Endodermal cell (in vitro differentiated cells): ENCODE measurements at regions not wholly inside any gene's neighbourhood (a gene's known extent, or its start where the extent isn't known, plus 50 kb on each side); places are given as distances from the start of the nearest gene placed in this dataset.

ENCODE experiments used
- DNase-seq: peaks from one replicate; pipeline ENCODE4 v3.0.0-alpha.2; 2017
- H3K27ac ChIP-seq: 2 replicates; pipeline ENCODE4 v1.5.1; 2013; ENCODE audit warnings: mild to moderate bottlenecking, low read depth, low read length, moderate library complexity
- H3K27me3 ChIP-seq: 2 replicates; pipeline ENCODE4 v1.6.1; 2013; ENCODE audit warnings: mild to moderate bottlenecking, low read length, moderate library complexity; ENCODE audit not compliant: insufficient read depth, control insufficient read depth, poor library complexity, severe bottlenecking
- H3K36me3 ChIP-seq: 2 replicates; pipeline ENCODE4 v1.7.0; 2013; ENCODE audit warnings: mild to moderate bottlenecking, low read length, moderate library complexity; ENCODE audit not compliant: control insufficient read depth, insufficient read depth
- H3K4me1 ChIP-seq: one replicate; pipeline ENCODE4 v1.7.0; 2013; ENCODE audit warnings: low read length; ENCODE audit not compliant: control insufficient read depth, insufficient read depth
- H3K4me3 ChIP-seq: 2 replicates; pipeline ENCODE4 v1.5.1; 2013; ENCODE audit warnings: mild to moderate bottlenecking, low read length, moderate library complexity
- H3K9ac ChIP-seq: 2 replicates; pipeline ENCODE4 v1.6.1; 2013; ENCODE audit warnings: mild to moderate bottlenecking, low read length, moderate library complexity; ENCODE audit not compliant: poor library complexity, severe bottlenecking; ENCODE audit errors: extremely low read depth
- H3K9me3 ChIP-seq: 2 replicates; pipeline ENCODE4 v1.6.1; 2013; ENCODE audit warnings: mild to moderate bottlenecking, low read length, moderate library complexity; ENCODE audit not compliant: control insufficient read depth
- H3K27ac Mint-ChIP-seq: 2 replicates; pipeline ENCODE4 v1.8.0; 2020; ENCODE audit warnings: mixed read lengths
- H3K27me3 Mint-ChIP-seq: 2 replicates; pipeline ENCODE4 v1.8.0; 2021; ENCODE audit warnings: mild to moderate bottlenecking, mixed read lengths; ENCODE audit not compliant: insufficient read depth
- H3K36me3 Mint-ChIP-seq: 2 replicates; pipeline ENCODE4 v1.8.0; 2020; ENCODE audit warnings: low read depth, mixed read lengths
- H3K4me1 Mint-ChIP-seq: 2 replicates; pipeline ENCODE4 v1.8.0; 2020; ENCODE audit warnings: mixed read lengths
- H3K4me3 Mint-ChIP-seq: 2 replicates; pipeline ENCODE4 v1.8.0; 2020; ENCODE audit warnings: mild to moderate bottlenecking, moderate library complexity, mixed read lengths
- H3K9me3 Mint-ChIP-seq: 2 replicates; pipeline ENCODE4 v1.8.0; 2020; ENCODE audit warnings: mild to moderate bottlenecking, mixed read lengths
- WGBS, 2 experiments: methylation state at CpG; one replicate each; pipeline versions ENCODE4 v1.1.5 to v1.1.7; 2013; ENCODE audit warnings: missing lambda C conversion rate in 2 of 2, mixed read lengths in 1 of 2; ENCODE audit not compliant: insufficient coverage in 1 of 2, insufficient read length in 1 of 2; 5-methylcytosine and 5-hydroxymethylcytosine counted together
- TF ChIP-seq, protein P1 (sequence below): fragments of 200-600 bp; sonication (generic); conservative IDR thresholded peaks from 2 replicates; pipeline ENCODE4 v1.5.0; 2021; ENCODE audit warnings: antibody characterized with exemption, mild to moderate bottlenecking

DNA sequence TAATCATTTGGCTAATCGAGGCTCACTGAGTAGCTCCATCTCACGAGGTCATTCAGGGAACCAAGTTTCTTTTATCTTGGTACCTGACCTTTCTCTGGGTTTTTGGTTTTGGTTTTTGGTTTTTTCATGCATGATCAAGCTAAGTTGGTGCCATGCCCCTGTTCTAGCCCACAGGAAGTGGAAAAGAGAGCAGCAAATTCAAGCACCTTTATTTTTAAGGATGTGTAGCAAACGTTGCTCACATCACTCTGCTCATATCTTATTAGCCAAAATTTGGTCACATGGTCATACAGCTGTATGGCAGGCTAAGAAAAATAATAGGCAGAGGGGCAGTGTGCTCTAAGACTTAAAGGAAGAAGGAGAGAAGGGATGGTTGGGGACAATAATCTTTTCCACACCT lies 593.5 kb downstream of the DIAPH3 start:
- Mint-ChIP-seq H3K4me3 (no peak overlapping the region), H3K4me1 (peaks cover 20% of the 10 kb centered on the region), H3K27ac (no peak overlapping the region), H3K9me3 (peaks cover 17% of the 10 kb centered on the region), H3K27me3 (no peaks in the 10 kb centered on the region), H3K36me3 (peaks cover 8% of the 10 kb centered on the region)
- Histone ChIP-seq H3K9me3 (peaks cover 20% of the 10 kb centered on the region), H3K4me1 (peaks cover 5% of the 10 kb centered on the region), H3K27me3 (no peaks in the 10 kb centered on the region), H3K27ac (no peak overlapping the region), H3K9ac (no peak overlapping the region), H3K4me3 (no peak overlapping the region), H3K36me3 (no peaks in the 10 kb centered on the region)
- TF ChIP-seq, protein P1, sequence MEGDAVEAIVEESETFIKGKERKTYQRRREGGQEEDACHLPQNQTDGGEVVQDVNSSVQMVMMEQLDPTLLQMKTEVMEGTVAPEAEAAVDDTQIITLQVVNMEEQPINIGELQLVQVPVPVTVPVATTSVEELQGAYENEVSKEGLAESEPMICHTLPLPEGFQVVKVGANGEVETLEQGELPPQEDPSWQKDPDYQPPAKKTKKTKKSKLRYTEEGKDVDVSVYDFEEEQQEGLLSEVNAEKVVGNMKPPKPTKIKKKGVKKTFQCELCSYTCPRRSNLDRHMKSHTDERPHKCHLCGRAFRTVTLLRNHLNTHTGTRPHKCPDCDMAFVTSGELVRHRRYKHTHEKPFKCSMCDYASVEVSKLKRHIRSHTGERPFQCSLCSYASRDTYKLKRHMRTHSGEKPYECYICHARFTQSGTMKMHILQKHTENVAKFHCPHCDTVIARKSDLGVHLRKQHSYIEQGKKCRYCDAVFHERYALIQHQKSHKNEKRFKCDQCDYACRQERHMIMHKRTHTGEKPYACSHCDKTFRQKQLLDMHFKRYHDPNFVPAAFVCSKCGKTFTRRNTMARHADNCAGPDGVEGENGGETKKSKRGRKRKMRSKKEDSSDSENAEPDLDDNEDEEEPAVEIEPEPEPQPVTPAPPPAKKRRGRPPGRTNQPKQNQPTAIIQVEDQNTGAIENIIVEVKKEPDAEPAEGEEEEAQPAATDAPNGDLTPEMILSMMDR, result no peak
- DNase-seq, result no peak
- WGBS, 2 experiments, result 84 to 85% methylated on average over 3 of the region's 3 CpGs

DNA sequence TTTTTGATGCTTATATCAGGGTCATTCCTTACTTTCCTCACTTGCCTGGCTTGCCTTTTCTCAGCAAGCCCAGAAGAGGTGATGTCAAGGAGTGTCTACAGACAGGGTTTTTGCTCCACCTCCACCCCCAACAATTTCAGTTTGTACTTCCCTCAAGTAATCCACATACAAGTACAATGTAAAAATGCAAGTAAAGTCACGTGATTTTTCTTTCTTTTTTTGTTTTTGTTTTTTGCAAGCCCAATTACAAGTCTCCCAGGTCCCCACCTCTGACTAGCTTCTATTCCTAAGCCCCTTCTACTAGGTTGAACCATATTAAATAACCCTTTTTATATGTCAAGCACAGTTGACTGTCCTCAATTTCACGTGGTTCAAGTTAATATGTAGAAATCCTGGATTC lies 579.6 kb downstream of the DIAPH3 start:
- no peak for DNase-seq
- Histone ChIP-seq H3K27me3 (no peaks in the 10 kb centered on the region), H3K9me3 (no peaks in the 10 kb centered on the region), H3K27ac (no peak overlapping the region), H3K9ac (no peak overlapping the region), H3K4me1 (peaks cover 30% of the 10 kb centered on the region), H3K36me3 (no peaks in the 10 kb centered on the region), H3K4me3 (no peak overlapping the region)
- Mint-ChIP-seq H3K36me3 (peaks cover 1% of the 10 kb centered on the region), H3K4me1 (peaks cover 58% of the 10 kb centered on the region), H3K9me3 (no peaks in the 10 kb centered on the region), H3K27me3 (no peaks in the 10 kb centered on the region), H3K4me3 (no peak overlapping the region), H3K27ac (no peak overlapping the region)
- 80 to 93% methylated on average over 2 of the region's 2 CpGs for WGBS, 2 experiments
- TF ChIP-seq, protein P1, result no peak

DNA sequence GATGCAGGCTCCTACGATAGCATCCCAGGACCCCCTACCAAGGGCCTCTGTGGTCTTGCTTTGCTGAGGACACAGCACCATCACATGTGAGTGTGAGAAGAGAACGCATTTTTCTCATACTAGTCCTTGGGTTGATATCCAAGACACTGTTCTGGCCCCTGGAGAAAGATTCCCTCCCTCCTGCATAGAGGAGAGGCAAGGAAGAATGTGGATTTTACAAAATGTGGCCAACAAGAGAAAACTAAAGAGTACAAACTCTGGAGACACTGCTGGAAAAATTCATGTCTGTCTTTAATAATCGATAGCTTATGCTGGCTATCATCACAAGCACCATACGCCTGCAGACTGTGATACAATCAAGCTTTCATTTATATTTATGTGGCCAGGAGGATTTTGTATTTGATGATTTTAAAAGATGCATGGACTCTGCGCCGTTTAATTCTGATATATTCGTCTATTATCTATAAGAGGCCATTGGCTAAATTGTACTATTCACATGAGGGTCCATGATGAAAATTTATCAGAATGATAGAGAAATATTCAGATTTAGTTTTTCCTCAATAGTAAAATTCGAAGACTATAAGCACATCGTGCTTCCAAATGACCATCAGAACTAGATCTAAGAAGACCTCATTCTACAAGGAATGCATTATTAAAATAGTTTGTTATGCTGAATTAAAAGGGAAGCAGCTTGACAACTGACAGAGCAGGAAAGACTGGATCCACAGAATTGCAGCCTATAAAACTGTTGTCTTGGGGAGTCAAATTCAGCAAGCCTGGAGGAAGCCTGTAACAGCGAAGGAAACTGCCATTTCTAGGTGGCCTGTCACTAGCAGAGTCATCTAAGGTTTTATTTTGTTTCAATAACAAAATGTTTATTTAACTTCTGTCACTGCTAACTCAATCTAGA lies 578.7 kb downstream of the DIAPH3 start:
- Mint-ChIP-seq H3K36me3 (peaks cover 1% of the 10 kb centered on the region), H3K9me3 (peaks cover under 1% of the 10 kb centered on the region), H3K4me1 (peaks cover 63% of the 10 kb centered on the region), H3K4me3 (no peak overlapping the region), H3K27ac (no peak overlapping the region), H3K27me3 (no peaks in the 10 kb centered on the region)
- Histone ChIP-seq H3K9me3 (no peaks in the 10 kb centered on the region), H3K4me1 (peaks cover 34% of the 10 kb centered on the region), H3K4me3 (no peak overlapping the region), H3K36me3 (no peaks in the 10 kb centered on the region), H3K9ac (no peak overlapping the region), H3K27me3 (no peaks in the 10 kb centered on the region), H3K27ac (no peak overlapping the region)
- TF ChIP-seq, protein P1, result no peak
- no peak for DNase-seq
- WGBS, 2 experiments, result 89 to 96% methylated on average over 5 to 7 of the region's 10 CpGs
